HG03571 (cell line): ENCODE measurements at regions not wholly inside any gene's neighbourhood (a gene's known extent, or its start where the extent isn't known, plus 50 kb on each side); places are given as distances from the start of the nearest gene placed in this dataset.
"Not testable (repeated sequence)": the region's sequence is repeated elsewhere in the genome, so short reads cannot be mapped to it uniquely, and the experiment has no call there.

Experiments used
- ATAC-seq: cut with Tn5 transposase; IDR thresholded peaks from one replicate; pipeline ENCODE4 v1.9.1; 2021; ENCODE audit not compliant: unreplicated experiment

DNA sequence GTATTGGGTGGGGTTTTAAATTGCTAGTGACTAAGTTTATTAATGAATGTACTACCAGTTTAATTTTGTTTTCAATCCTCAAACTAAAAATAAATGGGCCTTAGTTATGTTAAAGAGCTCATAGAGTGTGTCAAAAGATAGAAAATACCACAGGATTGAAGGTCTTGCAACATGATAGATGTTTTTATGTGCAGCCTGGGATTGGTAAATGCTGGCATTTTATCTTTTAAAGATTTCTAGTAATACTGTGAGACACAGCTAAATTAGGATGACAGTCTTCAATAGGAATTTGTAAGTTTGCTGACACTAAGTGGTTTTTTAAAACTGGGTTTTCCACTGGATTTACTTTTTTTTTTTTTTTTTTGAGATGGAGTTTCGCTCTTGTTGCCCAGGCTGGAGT lies 122.3 kb downstream of the HAUS1 start:
- no peak for ATAC-seq

DNA sequence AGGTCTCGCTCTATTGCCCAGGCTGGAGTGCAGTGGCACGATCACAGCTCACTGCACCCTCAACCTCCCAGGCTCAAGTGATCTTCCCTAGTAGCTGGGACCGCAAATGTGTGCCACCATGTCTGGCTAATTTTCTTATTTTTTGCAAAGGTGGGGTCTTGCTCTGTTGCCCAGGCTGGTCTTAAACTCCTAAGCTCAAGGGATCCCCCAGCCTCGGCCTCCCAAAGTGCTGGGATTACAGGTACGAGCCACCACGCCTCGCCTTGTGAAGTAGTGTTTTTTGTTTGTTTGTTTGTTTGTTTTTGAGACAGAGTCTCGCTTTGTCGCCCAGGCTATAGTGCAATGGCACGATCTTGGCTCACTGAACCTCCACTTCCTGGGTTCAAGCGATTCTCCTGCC lies 125.5 kb downstream of the HAUS1 start:
- ATAC-seq: not testable (repeated sequence)

DNA sequence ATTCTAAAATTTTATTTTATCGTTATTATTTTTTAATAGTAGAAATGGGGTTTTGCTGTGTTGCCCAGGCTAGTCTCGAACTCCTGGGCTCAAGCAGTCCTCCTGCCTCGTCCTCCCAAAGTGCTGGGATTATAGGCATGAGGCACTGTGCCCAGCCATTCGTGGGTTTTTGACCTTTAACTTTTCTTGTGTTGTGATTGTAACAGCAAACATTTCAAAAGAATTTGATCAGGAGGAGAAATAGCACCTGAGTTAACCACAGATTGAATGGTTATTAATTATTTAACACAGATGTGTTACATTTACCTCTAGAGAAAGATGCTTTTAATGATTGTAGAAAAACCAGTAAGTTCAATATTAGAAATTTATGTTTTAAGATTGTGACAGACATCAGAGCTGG lies 132.0 kb downstream of the HAUS1 start:
- no peak for ATAC-seq

DNA sequence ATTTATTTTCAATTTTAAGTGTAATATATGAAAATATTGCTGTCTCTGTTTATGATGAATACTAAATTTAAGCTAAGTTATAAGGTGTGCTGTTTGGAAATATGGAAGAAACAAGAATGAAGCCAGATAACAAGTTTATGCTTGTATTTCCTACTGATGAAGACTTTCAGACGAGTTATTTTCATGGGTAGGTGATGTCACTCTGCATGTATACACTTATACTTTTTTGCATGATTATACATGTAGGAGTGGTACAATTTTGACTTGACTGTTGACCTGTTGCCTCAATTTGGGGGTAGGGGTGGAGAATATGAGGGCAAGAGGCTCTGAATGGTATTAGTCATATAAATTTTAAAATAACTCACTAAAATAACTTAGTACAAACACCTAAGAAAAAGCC lies 133.7 kb downstream of the HAUS1 start:
- ATAC-seq: no peak

DNA sequence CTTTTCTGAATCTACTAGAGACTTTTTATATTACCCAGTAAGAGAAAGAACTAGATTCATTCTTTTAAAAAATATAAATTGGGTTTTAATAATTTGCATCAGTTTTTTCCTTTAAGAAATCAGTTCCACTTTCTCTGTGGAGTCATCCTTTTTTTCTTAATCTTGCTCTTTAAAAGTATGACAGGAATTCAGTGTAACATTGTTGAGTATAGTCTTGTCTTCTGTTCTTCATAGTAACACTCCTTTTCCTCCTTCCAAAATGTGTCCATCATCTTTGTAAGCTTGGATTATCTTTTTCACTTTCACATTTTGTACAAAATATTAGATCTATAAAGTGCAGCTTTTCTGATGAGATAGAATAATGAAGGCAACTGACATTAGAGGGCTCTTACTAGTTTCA lies 135.4 kb downstream of the HAUS1 start:
- no peak for ATAC-seq

DNA sequence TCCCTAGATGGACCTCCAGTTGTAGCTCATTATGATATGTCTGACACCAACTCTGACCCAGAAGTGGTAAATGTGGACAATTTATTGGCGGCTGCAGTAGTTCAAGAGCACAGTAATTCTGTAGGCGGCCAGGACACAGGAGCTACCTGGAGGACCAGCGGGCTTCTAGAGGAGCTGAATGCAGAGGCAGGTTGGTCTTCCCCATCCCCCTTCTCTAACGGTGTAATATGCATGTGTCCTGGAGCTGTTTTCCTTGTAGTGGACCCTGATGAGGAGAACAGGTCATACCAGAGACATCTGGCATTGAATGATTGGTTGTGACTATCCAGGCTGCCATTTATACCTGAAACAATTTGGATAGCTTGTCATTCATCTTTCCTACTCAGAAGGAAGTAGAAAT lies 135.8 kb downstream of the HAUS1 start:
- no peak for ATAC-seq

DNA sequence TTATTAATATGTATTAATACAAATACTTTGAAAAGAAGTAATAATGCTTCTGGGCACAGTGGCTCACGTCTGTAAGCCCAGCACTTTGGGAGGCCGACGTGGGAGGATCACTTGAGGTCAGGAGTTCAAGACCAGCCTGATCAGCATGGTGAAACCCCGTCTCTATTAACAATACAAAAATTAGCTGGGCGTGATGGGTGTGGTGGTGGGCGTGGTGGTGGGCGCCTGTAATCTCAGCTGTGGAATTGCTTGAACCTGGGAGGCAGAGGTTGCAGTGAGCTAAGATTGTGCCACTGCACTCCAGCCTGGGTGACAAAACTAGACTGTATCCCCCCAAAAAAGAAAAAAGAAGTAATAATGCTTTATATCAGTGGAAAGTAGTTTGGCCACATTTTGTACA lies 137.2 kb downstream of the HAUS1 start:
- ATAC-seq: not testable (repeated sequence)

DNA sequence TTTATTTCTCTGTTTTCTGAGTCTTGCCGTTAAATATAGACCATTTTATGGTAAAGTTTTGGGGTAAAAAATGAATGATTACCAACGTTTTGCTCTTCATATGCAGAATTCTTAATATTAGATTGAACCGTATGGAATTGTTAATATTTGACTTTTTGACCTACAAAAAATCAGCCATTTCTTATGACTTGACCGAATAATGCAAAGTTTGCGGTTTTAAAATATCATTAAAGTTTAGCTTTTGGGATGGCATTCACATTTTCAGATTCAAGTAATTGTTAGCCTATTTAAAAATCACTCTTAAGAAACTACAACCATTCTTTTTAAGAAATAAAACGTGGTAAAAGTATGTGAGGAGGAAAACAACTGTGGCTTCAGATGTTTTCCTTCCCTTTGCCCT lies 138.0 kb downstream of the HAUS1 start:
- no peak for ATAC-seq

DNA sequence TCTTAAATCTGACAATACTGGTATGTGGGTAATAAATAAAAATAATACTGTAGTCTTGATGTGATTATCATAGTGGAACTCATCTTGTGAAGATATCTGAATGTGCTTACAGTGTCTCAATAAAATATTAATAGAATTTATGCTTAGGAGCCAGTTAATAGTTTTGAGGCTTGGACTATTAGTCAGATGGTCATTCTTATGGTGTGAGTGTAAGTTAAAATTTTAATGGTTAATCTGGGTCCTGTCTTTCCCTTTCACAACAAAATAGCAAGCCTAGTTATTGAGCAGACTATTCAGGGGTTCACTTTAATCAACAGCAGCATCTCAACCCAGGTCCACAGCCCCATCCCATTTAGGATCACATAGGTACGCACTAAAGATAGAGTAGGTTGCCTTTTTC lies 138.9 kb downstream of the HAUS1 start:
- ATAC-seq: no peak

DNA sequence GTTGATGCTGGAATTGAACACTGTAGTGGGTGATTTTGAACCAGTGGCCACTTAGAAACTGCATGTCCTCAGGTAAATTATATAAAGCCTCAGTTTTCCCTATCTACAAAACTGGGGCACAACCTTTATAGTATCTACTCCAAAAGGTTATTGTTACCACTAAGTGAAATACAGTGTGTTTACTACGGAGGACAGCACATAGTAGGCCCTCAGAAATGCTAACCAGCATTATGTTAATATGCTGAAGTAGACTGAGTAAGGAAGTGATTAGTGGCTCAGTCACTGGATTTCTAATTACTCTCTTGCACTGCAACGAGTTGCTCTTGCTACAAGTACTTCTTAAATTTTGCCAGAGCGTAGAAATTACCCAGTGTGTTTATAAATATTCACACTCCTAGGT lies 139.5 kb downstream of the HAUS1 start:
- ATAC-seq: no peak

DNA sequence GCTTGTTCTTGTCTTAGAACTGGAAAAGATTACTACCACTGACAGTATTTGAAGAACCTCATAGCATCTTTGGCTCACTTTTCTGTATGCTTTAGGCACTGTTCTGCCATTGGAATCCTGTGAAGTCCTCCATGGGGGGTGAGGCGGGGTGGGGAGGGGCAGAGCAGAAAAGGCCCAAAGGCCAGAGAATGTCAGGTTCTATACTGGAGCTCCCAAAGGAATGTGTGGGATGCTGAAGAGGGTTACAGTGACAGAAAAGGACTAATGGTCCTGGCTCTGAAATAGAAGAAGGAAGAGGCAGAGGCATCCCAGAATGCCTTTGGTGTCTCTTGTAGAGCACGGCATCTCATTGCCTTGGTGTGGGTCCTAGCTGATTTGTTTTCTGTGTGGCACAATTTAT lies 141.9 kb downstream of the HAUS1 start:
- ATAC-seq: no peak

DNA sequence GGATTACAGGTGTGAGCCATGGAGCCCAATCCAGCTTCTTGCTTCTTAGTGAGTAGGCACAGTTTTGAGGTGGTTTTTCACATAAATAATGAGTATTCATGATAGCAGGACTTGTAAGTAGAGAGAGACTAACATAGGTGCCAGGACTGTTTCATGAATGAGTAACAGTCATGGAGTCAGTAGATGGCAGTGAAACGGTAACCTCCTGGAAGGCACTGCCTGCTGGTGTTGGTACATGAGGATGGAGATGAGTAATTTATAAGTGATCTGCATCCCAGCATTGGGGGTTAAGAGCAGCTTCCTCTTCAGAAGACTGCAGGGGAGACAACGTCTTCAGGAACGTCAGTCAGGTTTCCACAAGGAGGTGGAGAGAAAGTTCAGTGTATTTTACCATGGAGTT lies 143.8 kb downstream of the HAUS1 start:
- no peak for ATAC-seq

DNA sequence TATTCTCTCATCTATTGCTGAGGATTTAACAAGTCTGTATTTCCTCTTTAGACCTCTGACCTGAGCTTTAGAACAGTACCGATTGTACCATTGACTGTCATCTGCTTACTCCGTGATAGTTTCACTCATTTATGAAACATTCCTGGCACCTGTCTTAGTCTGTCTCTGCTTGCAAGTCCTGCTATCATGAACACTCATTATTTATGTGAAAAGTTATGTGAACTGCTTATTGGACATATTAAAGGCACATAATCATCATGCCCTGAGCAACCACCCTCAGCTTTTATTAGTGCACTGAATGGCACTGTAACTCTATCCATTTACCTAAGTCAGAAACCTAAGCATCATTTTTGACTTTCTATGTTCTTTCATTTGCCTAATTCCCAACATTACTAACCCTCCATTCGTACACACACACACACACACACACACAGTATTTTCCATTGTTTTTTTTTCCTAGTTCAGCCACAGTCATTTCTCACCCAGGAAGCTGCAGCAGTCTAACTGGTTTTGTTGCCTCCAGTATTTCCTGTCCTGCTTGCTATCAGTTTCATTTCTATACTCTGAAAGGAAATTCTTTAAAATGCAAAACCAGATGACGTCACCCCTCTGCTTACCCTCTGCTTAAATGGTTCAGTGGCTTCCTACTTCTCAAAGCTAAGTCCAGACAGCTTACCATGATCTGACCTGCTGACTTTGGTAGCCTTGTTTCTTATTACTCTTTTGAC lies 146.1 kb downstream of the HAUS1 start:
- peak; percentile 95 for ATAC-seq

DNA sequence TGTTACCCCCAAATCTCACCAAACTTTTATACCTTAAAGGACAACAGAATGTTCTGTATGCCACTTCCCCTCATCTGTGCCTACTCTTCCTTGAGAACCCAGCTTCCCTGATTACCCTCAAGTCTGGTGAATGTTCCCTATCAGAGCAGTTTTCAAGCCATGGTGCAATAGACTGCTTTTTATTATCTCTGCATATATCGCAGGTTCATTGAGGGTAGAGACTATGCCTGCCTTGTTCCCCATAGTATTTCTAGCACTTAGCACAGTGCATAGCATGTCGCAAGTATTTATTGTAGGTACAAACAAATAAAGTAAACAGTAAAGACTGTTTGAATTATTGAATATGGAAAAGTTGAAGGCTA lies 146.6 kb downstream of the HAUS1 start:
- peak; percentile 30 for ATAC-seq

DNA sequence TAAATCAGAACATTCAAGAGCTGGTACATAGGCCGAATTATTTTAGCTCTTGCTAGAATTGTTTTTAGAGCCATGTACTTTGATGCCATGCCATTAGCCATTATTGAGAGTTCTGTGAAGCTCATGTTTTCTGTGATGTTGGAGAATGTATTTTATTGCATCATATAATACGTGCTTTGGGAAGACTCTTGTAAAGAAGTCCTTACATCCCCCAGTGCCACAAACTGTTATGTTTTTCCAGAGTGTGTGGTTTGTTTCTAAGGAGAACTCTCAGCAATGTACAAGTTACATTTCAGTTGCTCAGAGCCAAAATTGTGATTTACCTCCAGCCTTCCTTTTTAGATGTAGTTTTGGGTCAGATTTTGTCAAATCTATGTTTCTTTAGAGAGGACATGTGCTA lies 148.6 kb downstream of the HAUS1 start:
- ATAC-seq: no peak

DNA sequence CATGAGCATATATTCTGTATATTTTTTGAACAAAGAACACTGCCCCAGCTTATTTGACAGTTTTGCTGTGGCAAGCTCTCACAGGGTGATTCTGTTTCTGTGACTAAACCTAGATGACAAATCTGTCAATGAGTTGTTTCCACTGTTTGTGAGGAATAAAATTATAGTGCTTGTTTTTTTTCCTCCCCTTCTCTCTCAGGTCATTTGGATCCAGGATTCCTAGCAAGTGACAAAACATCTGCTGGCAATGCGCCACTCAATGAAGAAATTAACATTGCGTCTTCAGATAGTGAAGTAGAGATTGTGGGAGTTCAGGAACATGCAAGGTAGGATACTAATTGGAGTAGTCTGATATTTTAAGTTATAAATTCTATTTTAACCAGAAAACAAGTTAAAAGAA lies 149.3 kb downstream of the HAUS1 start:
- no peak for ATAC-seq

DNA sequence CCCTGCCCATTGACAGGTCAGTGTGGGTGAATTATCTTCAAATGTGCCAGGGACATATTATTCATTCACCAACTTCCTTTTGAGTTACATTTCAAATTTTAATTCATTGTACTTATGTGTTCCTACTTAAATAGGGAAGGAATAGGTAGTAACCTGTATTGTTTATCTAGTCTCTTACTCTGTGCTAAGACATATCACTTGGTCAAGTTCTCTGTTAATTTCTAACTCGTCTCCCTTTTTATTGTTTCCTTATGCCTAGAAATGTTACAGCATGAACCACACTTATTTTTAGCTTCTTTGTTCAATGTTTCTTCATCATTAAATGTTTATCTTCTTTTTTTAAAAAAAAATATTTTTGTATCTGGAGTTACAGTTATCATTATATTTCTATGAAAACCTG lies 151.9 kb downstream of the HAUS1 start:
- ATAC-seq: no peak

DNA sequence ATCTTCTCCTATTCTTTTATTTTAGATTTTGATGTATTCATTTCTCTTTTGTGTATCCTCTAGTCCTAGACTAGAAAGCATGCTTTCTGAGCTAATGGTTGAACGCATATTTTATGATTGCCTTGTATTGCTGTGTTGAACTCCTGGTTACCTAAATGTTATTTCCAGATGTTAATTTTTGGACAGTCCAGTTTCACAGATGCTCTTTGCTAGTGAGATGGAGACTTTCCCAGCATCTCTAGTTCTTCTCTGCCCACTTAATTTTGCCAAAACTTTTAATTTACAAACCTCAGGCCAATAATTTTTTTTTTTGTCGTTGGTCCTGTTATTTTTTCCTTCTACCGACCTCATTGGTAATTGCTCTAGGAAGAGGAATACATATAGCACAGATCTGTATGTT lies 153.2 kb downstream of the HAUS1 start:
- no peak for ATAC-seq

DNA sequence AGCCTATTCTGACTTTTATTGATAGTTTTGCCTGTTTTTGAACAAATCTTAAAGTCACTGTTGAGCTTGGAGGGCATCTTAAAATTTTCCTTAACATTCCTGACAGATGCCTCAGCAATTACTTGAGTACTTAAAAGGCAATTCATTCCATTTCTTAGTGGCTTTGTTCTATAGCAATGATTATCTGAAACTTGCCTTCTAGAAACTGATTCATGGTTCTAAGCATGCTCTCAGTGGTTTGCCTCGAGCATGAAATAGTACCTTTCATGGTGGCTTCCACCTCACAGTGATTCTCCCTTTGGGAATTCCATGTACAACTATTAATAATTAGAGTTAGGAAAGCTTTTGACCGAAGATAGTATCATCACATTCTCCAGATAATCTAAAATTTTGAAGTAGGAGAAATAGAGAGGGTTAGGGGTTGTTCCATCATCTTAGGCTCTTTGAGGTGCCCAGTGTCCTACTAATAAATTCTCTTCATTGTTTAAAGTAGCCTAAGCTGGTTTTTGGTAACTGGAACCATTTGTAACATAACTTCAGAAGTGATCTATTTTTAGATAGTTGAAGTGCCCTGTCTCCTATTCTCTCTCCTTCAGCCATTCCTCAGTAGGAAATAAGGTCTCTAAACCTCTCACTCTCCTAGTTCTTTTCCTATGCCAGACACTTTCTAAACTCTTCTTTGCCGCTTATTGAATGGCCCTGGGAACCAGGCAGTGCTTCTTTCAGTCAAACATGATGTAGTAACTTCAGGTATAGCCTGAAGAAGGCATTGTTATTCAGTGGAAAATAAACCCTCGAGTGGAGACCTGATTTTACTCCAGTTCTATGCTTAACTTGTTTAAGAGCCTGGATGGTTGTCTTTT lies 156.1 kb downstream of the HAUS1 start:
- ATAC-seq: no peak

DNA sequence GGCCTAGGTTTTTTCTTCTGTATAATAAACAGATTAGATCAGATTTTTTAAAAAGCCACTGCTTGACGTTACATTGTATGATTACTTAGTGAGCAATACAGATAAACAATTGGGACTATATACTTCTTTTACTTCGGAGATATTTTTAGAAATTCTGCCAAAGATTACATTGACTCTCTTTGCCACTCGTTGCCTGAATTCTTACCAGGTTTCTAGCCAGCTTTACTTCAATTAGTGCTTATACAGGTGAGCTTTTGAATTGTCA lies 156.6 kb downstream of the HAUS1 start:
- ATAC-seq: no peak

DNA sequence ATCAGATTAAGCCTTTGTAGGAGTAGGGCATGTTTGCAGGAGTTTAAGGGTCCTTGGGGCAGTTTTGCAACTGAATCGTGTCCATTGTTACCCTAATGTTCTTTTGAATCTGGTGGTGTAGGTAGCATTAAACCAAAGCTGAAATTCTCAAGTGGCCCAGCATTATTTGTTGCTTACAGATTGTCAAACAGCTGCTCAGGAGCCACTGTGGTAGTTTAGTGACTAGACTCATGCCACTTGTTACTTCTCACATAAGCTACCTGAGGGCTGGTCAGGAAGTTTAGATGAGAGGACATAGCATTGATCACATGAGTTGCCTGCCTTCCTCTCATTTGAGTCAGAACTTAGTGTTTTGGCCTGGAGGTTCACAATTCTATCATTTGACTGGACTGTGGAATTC lies 157.6 kb downstream of the HAUS1 start:
- ATAC-seq: no peak

DNA sequence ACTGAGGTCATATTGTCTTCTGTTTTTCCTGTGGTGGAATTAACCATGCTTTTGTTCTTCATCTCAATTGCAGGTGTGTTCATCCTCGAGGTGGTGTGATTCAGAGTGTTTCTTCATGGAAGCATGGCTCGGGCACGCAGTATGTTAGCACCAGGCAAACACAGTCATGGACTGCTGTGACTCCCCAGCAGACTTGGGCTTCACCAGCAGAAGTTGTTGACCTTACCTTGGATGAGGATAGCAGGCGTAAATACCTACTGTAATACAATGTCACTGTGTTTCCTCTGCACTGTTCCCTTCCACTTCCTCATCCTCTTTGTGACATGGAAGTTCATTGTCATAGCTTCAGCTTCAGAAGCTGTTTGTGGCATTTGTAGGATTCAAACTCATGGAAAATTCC lies 158.7 kb downstream of the HAUS1 start:
- no peak for ATAC-seq

DNA sequence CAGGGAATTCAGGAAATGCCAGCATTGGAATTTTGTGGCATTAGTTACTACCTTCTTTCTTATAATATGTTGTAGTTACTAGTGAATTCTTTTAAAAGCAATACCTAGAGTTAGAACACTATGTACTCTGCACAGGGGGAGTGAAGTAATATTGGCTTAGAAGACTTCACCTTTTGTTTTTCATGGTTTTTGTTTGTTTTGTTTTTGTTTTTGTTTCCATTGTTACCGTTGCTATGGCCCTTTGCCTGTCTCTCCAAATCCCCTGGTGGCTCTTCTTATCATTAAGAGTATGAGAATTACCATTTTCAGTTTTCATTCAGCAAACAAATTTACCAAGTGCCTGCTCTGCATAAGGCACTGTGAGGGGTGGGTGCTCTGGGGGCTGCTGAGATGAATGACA lies 160.1 kb downstream of the HAUS1 start:
- ATAC-seq: no peak
